ENCODE measurements at regions not wholly inside any gene's neighbourhood (a gene's known extent, or its start where the extent isn't known, plus 50 kb on each side); places are given as distances from the start of the nearest gene placed in this dataset.
"Not testable (repeated sequence)": the region's sequence is repeated elsewhere in the genome, so short reads cannot be mapped to it uniquely, and the experiment has no call there.

DNA sequence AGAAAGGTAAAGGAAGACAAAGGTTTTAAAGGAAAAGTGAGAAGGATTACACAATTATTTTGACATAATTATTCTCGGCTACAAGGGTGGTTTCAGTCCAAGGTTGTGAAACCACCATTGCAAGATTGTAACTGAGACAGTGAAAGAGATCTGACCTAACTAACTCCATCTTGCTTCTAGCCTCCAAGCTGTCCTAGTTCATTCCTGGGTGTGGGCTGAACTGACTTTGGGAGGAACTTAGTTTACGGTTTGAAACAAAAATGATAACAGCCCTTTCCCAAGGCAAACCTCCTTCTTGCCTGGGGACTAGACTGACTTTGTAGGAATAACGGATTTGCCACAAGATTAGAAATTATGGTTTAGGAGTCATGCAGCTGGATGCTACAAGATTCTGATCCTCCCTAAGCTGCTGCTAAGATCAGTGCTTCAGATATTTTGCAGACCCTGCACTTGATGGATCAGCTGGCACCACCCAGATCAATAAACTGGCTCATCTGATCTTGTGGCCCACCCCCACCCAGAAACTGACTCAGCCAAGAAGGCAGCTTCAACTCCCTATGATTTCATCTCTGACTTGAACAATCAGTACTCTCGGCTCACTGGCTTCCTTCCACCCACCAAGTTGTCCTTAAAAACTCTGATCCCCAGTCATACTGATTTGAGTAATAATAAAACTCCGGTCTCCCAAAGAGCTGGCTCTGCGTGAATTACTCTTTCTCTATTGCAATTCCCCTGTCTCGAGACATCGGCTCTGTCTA, 57.7 kb upstream of the AADACL2 start:
- DNase-seq (ENCODE audit: low spot score) (no peak), ATAC-seq (no peak)

- DNase-seq (ENCODE audit: low spot score) (no peak), ATAC-seq (no peak)
These were observed 59.8 kb upstream of the AADACL2 start for GRCh38 chr3:151673974-151674373.

DNA sequence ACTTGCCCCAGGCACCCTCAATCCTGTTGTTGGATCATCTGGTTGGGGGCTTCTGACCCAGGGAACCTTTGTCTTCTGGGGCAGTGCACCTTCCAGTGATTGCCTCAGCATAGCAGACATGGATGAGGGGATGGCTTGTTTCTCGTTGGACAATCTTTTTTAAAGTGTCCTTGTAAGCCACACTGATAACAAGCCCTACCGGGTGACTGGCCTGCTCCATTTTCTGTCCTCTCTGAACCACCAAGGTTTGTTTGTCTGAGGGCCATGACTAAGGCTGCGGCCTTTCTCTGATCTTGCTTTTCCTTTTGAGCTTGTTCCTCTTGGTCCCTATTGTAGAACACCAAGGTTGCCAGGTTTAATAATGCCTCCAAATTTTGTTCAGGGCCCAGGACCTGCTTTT, 66.0 kb upstream of the AADACL2 start:
- ATAC-seq; DNase-seq (ENCODE audit: low spot score): not testable (repeated sequence)

GRCh38 chr3:151660885-151661284, 72.8 kb upstream of the AADACL2 start:
- DNase-seq (ENCODE audit: low spot score) = no peak
- ATAC-seq = no peak

DNA sequence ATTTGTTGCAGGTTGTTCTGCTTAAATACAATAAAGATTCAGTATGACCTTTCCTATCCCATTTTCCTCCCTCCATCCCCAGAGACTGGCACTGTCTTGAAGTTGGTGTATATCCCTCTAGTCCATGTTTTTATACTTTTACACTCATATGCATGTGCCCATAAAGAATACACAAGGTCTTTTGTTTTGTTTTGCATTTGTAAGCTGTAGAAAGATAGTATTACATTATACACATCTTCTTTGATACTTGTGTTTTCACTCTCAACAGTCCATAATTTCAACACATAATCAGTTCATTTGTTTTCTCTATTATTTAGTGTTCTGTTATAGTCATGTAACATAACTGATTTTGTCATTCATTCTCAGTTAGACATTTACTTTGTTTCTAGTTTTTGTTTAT, 88.7 kb upstream of the AADACL2 start:
- ATAC-seq (no peak), DNase-seq (ENCODE audit: low spot score) (no peak)

GRCh38 chr3:151644020-151644620, 89.6 kb upstream of the AADACL2 start:
- no peak for DNase-seq (ENCODE audit: low spot score)
- ATAC-seq = no peak

DNA sequence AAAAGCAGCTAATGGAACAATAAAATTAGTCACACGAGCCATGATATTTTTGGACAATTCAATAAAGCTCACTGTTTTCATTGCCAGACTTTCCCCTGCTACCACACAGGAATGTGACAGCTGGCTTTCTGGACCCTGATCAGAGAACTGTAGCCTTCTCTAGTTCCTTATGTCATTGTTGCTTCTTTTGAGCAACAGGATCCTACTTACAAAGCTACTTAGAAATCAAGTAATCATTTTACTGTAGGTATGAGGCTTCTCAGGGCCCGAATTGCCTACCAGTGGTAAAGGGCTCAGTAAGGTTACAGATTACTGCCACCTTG, 94.3 kb upstream of the AADACL2 start:
- no peak for ATAC-seq
- DNase-seq (ENCODE audit: low spot score) = no peak

GRCh38 chr3:151638555-151639417, 94.9 kb upstream of the AADACL2 start:
- ATAC-seq (no peak), DNase-seq (ENCODE audit: low spot score) (no peak)

DNA sequence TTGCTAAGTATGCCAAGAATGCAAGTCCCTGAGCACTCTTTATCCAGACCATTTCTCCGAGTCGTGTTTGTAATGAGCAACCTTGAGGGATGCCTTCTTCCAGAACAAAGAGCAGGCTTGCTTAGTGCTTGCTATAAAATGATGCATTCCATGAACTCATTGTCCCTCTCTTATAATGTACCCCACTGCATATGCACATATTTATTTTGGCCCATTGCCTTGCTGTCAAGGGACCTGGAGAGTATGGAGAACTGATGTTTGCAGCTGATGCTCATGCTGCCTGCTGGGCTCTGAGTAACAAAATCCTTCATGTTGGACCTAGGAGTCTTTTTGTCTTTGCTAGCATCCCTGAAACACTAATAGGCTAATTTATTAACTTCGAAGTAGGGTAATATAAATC, 97.8 kb upstream of the AADACL2 start:
- DNase-seq (ENCODE audit: low spot score) = no peak
- ATAC-seq = no peak

- no peak for DNase-seq (ENCODE audit: low spot score)
- no peak for ATAC-seq
These were observed 101.8 kb upstream of the AADACL2 start for GRCh38 chr3:151631946-151632345.

DNA sequence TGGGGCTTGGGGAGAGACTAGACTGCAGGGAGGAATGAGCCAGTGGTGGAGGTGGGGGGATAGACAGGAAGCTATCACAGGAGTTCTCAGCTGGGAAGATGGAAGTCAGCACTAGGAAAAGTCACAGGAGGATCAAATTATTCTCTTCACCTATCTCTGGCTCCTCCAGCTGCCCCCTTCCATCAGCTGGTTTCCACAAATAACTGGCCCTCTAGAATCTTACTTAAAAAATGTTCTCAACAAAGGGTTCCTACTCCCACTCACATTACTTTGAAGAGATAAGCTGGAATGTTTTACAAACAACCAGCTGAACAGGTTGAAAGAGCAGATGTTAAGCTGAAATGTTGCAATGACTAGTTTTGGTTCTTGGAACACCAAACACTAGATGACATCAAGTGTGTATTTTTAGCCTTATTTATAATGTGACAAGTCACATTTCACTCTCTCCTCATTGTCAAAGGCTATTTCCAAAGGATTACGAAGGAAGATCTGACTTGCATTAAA, 102.7 kb upstream of the AADACL2 start:
- ATAC-seq = peak; percentile 81

DNA sequence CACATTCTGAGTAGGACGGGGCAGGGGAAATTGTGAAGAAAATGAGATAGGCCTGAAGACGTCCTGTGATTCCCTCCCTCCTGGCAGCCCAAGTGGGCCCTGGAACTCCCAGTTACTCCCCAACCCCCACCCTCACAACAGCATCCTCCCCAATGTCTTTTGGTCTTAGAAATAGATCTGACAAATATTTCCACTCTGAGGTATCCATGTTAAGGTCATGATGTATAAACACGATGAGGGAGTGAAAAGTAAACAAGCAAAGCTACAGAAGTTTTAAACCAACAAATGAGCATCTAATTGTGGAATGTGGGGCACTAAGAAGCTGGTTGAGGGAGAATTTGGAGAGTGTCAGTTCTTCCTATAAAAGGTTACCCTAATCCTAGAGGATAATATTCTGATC, 103.7 kb upstream of the AADACL2 start:
- ATAC-seq = no peak
- DNase-seq (ENCODE audit: low spot score) = no peak

More for the DNA sequence above, 102.7 kb upstream of the AADACL2 start:
- no peak for DNase-seq (ENCODE audit: low spot score)

DNA sequence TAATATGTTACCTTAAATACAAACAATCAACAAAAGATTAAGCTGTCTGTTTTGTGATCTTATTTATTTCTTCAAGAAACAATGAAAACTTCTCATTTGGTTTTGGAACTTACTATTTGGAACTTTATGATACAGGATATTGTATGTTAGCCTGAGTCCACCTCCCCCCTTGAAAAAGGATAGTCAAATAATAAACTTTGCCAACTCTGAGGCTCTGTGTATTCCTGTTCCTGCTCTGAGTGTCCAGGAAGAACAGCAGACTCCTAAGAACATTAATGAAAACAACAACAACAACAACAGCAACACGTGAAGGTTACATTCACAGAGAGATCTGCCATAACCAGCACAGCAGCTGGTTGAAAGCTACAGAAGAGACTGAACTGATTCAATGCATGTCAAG, 108.1 kb upstream of the AADACL2 start:
- DNase-seq (ENCODE audit: low spot score) = no peak

DNA sequence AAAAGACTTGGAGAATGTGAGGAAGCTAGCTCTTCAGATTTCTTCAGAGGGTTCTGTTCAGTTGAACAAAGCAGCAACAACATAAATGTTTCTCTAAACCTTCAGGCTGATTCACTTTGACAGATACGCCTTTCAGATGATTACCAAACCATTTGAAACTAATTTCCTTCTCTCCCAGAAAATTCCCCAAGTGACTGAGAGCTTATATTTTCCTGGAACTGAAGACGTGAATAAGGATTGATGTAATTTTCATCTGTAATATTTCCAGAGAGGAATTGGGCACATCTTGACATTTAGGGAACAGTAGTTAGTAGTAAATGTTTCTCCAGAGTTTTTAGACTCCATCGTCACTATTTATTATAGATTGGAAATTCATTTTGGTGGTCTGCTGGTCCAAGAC, 108.6 kb upstream of the AADACL2 start:
- ATAC-seq = no peak
- DNase-seq (ENCODE audit: low spot score) = no peak

More for the DNA sequence above, 108.1 kb upstream of the AADACL2 start:
- no peak for ATAC-seq

DNA sequence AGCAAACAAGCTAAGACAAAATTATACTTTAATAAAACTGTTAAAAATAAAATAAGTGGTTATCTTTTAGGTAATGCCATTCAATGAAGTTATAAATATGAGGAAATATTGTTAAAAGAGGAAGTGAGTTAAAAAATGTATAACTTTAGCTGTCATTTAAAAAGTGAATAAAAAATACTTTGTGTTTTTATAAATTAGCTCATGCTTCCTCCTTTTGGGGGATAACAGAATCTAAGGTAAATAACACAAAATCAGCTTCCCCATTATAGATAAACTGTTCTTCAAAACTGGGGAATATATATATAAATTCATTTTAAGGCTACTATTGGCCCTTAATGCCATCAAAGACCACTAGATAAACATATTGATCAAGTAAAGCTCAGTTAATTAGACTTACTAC, 113.7 kb upstream of the AADACL2 start:
- no peak for DNase-seq (ENCODE audit: low spot score)
- ATAC-seq = no peak

- DNase-seq (ENCODE audit: low spot score) (no peak), ATAC-seq (no peak)
These were observed 118.3 kb upstream of the AADACL2 start for GRCh38 chr3:151615464-151615863.

GRCh38 chr3:151612115-151612514, 121.6 kb upstream of the AADACL2 start:
- no peak for ATAC-seq
- no peak for DNase-seq (ENCODE audit: low spot score)

DNA sequence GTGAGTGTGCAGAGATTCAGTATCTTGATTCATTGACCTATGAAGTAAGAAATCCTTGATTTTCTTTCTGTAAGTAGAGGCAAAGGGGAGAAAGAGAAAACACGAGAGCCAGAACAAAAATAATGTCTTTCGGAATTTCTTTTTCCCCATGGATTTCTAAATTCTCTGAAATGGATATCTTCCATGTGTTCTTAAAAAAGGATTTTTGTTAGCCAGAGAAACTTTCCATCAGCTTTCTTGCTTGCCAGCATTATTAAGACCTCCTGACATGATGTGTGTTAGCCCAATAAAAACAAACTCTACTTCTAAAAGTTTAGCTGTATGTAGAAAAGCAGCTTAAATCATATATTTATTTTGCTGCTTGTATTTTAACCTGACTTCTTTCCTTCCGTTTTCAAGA, 122.3 kb upstream of the AADACL2 start:
- ATAC-seq = no peak
- no peak for DNase-seq (ENCODE audit: low spot score)

DNA sequence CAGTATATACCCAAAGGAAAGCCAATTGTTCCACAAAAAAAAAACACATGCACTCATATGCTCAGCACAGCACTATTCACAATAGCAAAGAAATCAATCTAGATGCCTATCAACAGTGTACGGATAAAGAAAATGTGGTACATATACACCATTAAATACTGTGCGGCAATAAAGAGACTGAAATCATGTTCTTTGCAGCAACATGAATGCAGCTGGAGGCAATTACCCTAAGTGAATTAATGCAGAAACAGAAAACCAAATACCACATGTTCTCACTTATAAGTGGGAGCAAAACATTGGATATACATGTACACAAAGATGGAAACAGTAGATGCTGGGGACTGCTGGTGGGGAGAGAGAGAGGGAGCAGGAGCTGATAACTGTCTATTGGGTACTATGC, 124.2 kb upstream of the AADACL2 start:
- DNase-seq (ENCODE audit: low spot score) = no peak
- no peak for ATAC-seq

DNA sequence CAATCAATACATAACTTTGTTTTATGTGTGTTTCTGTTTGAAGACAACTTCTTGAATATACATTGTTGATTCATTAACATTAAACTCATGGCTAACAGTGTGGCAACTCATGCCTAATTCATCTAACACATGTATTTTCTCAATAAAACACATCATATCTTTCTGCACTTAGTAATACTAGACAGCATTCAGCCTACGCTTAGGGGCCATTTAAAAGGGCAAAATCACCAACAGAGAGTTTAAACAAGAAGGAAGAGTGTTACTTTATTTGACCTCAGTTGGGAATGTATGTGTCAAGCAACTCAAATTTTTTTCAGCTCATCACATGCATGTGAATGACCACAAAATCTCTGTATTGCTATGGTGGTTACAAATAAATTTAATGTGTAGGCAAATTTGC, 128.8 kb upstream of the AADACL2 start:
- no peak for ATAC-seq
- DNase-seq (ENCODE audit: low spot score) = no peak

DNA sequence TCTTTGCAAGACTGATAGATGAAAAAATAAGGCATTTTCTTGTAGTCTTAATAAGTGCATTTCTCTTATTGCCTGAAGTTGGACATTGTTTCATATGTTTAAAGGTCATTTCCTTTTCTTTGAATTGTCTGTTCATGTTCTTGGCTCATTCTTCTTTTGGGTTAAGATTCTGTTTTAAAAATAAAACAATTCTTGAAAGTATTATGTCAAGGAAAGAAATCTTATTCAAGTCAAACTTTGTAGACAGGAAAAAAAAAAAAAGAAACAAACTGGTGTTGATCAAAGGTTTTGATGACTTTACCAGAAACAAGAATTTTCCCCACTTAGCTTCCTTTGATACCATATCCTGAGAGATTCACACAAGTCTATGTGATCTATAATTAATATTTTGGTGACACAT, 132.9 kb upstream of the AADACL2 start:
- DNase-seq (ENCODE audit: low spot score) (no peak), ATAC-seq (no peak)

Data from left lobe of liver (tissue), 2 donors.